HepG2 (cell line): ENCODE measurements at regions not wholly inside any gene's neighbourhood (a gene's known extent, or its start where the extent isn't known, plus 50 kb on each side); places are given as distances from the start of the nearest gene placed in this dataset.

Source experiments
- ATAC-seq: fragments of 200-7000 bp; cut with Tn5 transposase; 3 replicates; pipeline ENCODE4 v1.9.1; 2020; ENCODE audit warnings: mild to moderate bottlenecking, moderate library complexity
- BruUV-seq: library from RNA; stranded (reverse); fragments of 400-500 nt; replicated peaks from 2 replicates; lab custom pipeline; 2021; lab: Mats Ljungman, UMichigan
- CTCF ChIA-PET: fragments of 300-600 bp; formaldehyde crosslinking; extraction: SDS; loops from one replicate; lab custom pipeline; 2021; ENCODE audit warnings: low total read pairs, inconsistent platforms, low intra/inter-chr PET ratio; lab: Yijun Ruan, JAX
- POLR2A ChIA-PET: fragments of 350-600 bp; sonication (Branson Sonifier 250); formaldehyde crosslinking; loops from one replicate; lab custom pipeline; 2020; ENCODE audit warnings: antibody characterized with exemption, inconsistent platforms; lab: Yijun Ruan, JAX
- DNase-seq: peaks from one replicate; pipeline ENCODE4 v3.0.0-alpha.2; 2015; ENCODE audit warnings: low spot score
- FAIRE-seq: peaks from 3 replicates; lab custom pipeline; 2011; peaks lifted over from hg19 to GRCh38; lab: Jason Lieb, UNC
- H2AFZ ChIP-seq: one replicate; pipeline ENCODE4 v1.6.1; 2011; ENCODE audit warnings: low read length, inconsistent platforms
- H3K27ac ChIP-seq: fragments of 300-600 bp; 3 replicates; pipeline ENCODE4 v1.8.0; 2011; ENCODE audit warnings: mixed run types, mild to moderate bottlenecking, mixed read lengths, low read length, inconsistent platforms; ENCODE audit not compliant: insufficient read depth; ENCODE audit errors: extremely low read length
- H3K27me3 ChIP-seq, 2 experiments: fragments of 200-600 bp in 1 of 2; 2 replicates in 1 of 2; 3 replicates in 1 of 2; pipeline versions ENCODE4 v1.6.0 to v1.8.0; 2011; ENCODE audit warnings: low read length in 2 of 2, mild to moderate bottlenecking in 2 of 2, moderate library complexity in 2 of 2, inconsistent platforms in 1 of 2; ENCODE audit not compliant: insufficient read depth in 2 of 2, control insufficient read depth in 1 of 2
- H3K36me3 ChIP-seq, 2 experiments: fragments of 200-600 bp in 1 of 2; replicated peaks in 1 of 2; 2 replicates in 1 of 2; 3 replicates in 1 of 2; pipeline versions ENCODE4 v1.5.1 to v1.8.0; 2011; ENCODE audit warnings: low read length in 2 of 2, inconsistent platforms in 1 of 2; ENCODE audit not compliant: insufficient read depth in 2 of 2, control insufficient read depth in 1 of 2
- H3K4me1 ChIP-seq: 2 replicates; pipeline ENCODE4 v1.5.1; 2012; ENCODE audit warnings: low read length, inconsistent platforms; ENCODE audit not compliant: insufficient read depth
- H3K4me2 ChIP-seq: 2 replicates; pipeline ENCODE4 v1.6.0; 2011; ENCODE audit warnings: low read depth, low read length, inconsistent platforms
- H3K4me3 ChIP-seq, 3 experiments: fragments of 200-600 bp in 1 of 3; sonication (generic), shearing (Covaris generic) in 1 of 3; replicated peaks in 1 of 3; 2 replicates each; pipeline ENCODE4 v1.5.1; 2011 to 2016; ENCODE audit warnings: low read length in 3 of 3, inconsistent platforms in 2 of 3, low read depth in 2 of 3, mild to moderate bottlenecking in 2 of 3, control low read depth in 1 of 3, mixed read lengths in 1 of 3; ENCODE audit not compliant: insufficient read depth in 1 of 3
- H3K79me2 ChIP-seq: one replicate; pipeline ENCODE4 v1.6.1; 2011; ENCODE audit warnings: low read length, inconsistent platforms; ENCODE audit not compliant: insufficient read depth
- H3K9ac ChIP-seq: 2 replicates; pipeline ENCODE4 v1.6.0; 2011; ENCODE audit warnings: mild to moderate bottlenecking, low read depth, low read length, inconsistent platforms; ENCODE audit not compliant: insufficient read depth
- H3K9me3 ChIP-seq: 2 replicates; pipeline ENCODE4 v1.5.1; 2012; ENCODE audit warnings: mild to moderate bottlenecking, low read length
- H4K20me1 ChIP-seq: 2 replicates; pipeline ENCODE4 v1.6.0; 2011; ENCODE audit warnings: inconsistent platforms, mild to moderate bottlenecking, low read length, moderate library complexity; ENCODE audit not compliant: insufficient read depth
- AGO1 ChIP-seq: fragments of 200-400 bp; formaldehyde crosslinking; IDR thresholded peaks from 2 replicates; pipeline ENCODE4 v1.6.1; 2017; ENCODE audit warnings: mild to moderate bottlenecking, low read depth, low read length, moderate library complexity; ENCODE audit not compliant: poor library complexity, severe bottlenecking
- DNMT1 ChIP-seq: sonication (generic); formaldehyde crosslinking; IDR thresholded peaks from 2 replicates; pipeline ENCODE4 v1.5.1; 2020; ENCODE audit warnings: mild to moderate bottlenecking, missing genetic modification reagents
- KDM6A ChIP-seq: IDR thresholded peaks from 2 replicates; pipeline ENCODE4 v1.6.1; 2016; ENCODE audit warnings: low read depth
- RNF2 ChIP-seq: fragments of 450-650 bp; conservative IDR thresholded peaks from 2 replicates; pipeline ENCODE4 v1.6.1; 2016; ENCODE audit warnings: low read depth
- WGBS: methylation state at CpG from one replicate; pipeline ENCODE4 v1.1.6; 2017; ENCODE audit warnings: low lambda C conversion rate; 5-methylcytosine and 5-hydroxymethylcytosine counted together
- in situ Hi-C: cut with HindIII; loops from 2 replicates; pipeline ENCODE4 v1.10.0; 2017; ENCODE audit warnings: low pct_unique_long_range_greater_than_20kb; ENCODE audit not compliant: extremely low pct_ligation_motif_present
- intact Hi-C: fragments of 100-400 bp; cut with micrococcal nuclease; formaldehyde crosslinking; loops from one replicate; pipeline ENCODE4 v1.10.0; 2022; ENCODE audit not compliant: unreplicated experiment
- TF ChIP-seq, protein P1 (sequence below): IDR thresholded peaks from 2 replicates; pipeline ENCODE4 v1.6.1; 2016; ENCODE audit warnings: low read depth, borderline replicate concordance
- TF ChIP-seq, protein P2 (sequence below): sonication (generic); formaldehyde crosslinking; IDR thresholded peaks from 2 replicates; pipeline ENCODE4 v1.4.0; 2020; ENCODE audit warnings: mild to moderate bottlenecking, missing genetic modification reagents
- TF ChIP-seq, protein P3 (sequence below): sonication (generic); formaldehyde crosslinking; IDR thresholded peaks from 2 replicates; pipeline ENCODE4 v1.4.0; 2020; ENCODE audit warnings: missing genetic modification reagents

DNA sequence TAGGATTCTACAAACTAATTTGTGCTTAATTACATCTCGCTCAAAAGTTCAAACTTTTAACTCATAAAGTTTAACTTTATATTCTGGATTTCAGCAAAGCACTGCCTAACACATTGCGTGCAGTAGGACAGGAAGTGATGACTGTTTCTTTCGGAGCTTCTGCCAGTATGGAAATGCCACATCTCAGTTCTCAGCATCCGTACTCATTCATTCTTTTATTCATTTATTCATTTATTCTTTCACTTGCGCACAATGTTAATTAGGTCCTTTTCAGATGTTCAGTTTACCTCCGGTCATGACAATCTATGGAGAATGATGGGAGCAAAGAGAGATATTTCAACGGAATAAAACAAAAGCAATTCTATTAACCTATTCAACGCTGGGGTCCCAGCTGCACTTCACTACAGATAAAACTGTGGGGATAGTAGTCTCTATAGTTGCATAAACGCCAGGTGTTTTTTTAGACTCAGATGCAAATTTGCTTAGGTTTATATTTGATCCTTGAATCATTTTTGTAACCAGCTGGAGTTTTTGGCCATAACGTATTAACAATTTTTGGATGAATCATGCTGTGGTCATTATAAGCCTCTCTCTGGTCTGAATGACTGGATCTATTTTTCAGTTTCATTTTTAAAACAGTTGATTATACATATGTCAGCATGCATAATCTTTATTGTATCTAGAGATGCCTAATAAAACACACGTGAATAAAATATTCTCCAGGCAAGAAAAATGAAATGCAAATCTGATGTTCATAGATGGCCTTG lies 143.9 kb downstream of the KCNJ2 start:
- no peak for FAIRE-seq
- no peaks in the 10 kb centered on the region for H3K27me3 ChIP-seq
- no peak for ATAC-seq
- H3K4me3 ChIP-seq = no peak overlapping the region
- H3K9ac ChIP-seq = no peak overlapping the region
- H4K20me1 ChIP-seq = no peaks in the 10 kb centered on the region
- no TSS peak for BruUV-seq
- H3K4me2 ChIP-seq = no peak overlapping the region
- intact Hi-C loops (no loop called here), in situ Hi-C loops (no loop called here)
- no peak for TF ChIP-seq RNF2
- TF ChIP-seq, protein P1, sequence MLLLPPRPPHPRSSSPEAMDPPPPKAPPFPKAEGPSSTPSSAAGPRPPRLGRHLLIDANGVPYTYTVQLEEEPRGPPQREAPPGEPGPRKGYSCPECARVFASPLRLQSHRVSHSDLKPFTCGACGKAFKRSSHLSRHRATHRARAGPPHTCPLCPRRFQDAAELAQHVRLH (CRISPR knock-in tag) = no peak
- no peaks in the 10 kb centered on the region for H3K4me1 ChIP-seq
- ChIA-PET CTCF (no interaction called here), POLR2A (no interaction called here)
- H3K9me3 ChIP-seq = peaks cover 86% of the 10 kb centered on the region
- H3K79me2 ChIP-seq = no peaks in the 10 kb centered on the region
- H3K36me3 ChIP-seq = no peaks in the 10 kb centered on the region
- no peak overlapping the region for H2AFZ ChIP-seq
- DNase-seq = no peak
- H3K27ac ChIP-seq = no peak overlapping the region
- WGBS = 19% methylated on average over 11 of the region's 11 CpGs

DNA sequence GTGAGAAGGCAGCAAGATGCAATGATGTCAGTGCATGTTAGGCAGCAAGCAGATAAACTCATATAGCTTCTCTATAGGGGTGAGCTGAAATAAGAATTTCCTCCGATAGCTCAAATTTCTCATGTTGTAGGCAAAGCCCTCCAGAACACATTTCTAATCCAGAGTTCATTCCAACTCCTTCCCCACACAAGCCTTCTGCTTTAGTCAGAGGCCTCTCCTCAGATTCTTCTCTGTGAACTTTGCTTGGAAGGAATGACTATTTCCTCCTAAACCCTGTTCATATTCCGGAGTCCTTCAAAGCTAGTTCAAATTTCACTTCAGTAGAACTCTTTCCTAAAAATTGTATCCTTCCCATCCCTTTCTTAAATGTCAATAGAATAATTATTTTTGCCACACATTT lies 144.8 kb downstream of the KCNJ2 start:
- intact Hi-C loops = loop anchor here (2.0 kb wide), 1 partner anchor 41 kb away; no protein-coding TSS in a partner anchor
- in situ Hi-C loops = no loop called here
- H3K4me3 ChIP-seq = no peak overlapping the region
- ChIA-PET CTCF (no interaction called here), POLR2A (no interaction called here)
- peaks cover 86% of the 10 kb centered on the region for H3K9me3 ChIP-seq
- H3K9ac ChIP-seq = no peak overlapping the region
- no TSS peak for BruUV-seq
- H3K4me1 ChIP-seq = no peaks in the 10 kb centered on the region
- no peaks in the 10 kb centered on the region for H3K27me3 ChIP-seq
- H3K79me2 ChIP-seq = no peaks in the 10 kb centered on the region
- no peak overlapping the region for H2AFZ ChIP-seq
- H3K36me3 ChIP-seq = no peaks in the 10 kb centered on the region
- H3K4me2 ChIP-seq = no peak overlapping the region
- ATAC-seq (no peak), FAIRE-seq (no peak), DNase-seq (no peak)
- no peaks in the 10 kb centered on the region for H4K20me1 ChIP-seq
- 62% methylated on average over 2 of the region's 2 CpGs for WGBS
- no peak overlapping the region for H3K27ac ChIP-seq
- TF ChIP-seq, protein P2, sequence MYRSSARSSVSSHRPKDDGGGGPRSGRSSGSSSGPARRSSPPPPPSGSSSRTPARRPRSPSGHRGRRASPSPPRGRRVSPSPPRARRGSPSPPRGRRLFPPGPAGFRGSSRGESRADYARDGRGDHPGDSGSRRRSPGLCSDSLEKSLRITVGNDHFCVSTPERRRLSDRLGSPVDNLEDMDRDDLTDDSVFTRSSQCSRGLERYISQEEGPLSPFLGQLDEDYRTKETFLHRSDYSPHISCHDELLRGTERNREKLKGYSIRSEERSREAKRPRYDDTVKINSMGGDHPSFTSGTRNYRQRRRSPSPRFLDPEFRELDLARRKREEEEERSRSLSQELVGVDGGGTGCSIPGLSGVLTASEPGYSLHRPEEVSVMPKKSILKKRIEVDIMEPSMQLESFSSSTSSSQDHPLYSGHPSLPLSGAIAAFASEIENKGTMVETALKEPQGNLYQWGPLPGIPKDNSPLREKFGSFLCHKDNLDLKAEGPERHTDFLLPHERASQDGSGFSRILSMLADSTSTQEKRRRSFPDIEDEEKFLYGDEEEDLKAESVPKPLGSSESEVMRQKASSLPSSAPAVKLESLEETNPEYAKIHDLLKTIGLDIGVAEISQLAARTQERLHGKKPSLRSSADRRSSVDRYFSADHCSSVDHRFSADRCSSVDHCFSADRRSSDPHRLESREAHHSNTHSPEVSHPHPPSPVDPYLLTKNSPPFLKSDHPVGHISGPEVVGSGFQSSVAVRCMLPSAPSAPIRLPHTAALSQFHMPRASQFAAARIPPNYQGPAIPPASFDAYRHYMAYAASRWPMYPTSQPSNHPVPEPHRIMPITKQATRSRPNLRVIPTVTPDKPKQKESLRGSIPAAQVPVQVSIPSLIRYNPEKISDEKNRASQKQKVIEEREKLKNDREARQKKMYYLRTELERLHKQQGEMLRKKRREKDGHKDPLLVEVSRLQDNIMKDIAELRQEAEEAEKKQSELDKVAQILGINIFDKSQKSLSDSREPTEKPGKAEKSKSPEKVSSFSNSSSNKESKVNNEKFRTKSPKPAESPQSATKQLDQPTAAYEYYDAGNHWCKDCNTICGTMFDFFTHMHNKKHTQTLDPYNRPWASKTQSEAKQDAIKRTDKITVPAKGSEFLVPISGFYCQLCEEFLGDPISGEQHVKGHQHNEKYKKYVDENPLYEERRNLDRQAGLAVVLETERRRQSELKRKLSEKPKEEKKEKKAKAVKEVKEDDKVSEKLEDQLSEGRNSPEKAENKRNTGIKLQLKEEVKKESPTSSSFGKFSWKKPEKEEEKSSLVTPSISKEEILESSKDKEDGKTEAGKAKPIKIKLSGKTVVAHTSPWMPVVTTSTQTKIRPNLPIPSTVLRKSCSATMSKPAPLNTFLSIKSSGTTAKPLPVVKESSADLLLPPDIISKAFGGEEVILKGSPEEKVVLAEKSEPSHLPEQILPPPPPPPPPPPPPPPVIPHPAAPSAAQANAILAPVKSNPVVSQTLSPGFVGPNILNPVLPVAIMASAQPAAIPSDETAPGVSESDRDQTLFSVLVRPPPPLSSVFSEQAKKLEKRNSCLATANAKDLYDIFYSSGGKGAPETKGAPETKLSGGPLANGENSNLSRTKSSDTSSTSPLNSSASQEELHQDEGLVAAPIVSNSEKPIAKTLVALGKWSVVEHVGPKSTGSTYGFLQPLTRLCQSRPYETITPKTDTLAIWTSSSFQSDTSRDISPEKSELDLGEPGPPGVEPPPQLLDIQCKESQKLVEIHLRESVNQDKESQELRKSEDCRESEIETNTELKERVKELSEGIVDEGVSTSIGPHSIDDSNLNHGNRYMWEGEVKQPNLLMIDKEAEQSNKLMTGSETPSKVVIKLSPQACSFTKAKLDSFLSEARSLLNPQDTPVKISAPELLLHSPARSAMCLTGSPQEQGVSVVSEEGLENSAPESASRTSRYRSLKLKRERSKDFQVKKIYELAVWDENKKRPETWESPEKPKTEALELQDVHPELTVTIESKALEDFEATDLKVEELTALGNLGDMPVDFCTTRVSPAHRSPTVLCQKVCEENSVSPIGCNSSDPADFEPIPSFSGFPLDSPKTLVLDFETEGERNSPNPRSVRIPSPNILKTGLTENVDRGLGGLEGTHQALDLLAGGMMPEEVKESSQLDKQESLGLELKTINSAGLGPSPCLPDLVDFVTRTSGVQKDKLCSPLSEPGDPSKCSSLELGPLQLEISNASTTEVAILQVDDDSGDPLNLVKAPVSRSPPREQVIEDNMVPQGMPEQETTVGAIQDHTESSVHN (CRISPR knock-in tag) = no peak
- TF ChIP-seq DNMT1 (CRISPR knock-in tag) (no peak), AGO1 (no peak), KDM6A (CRISPR knock-in tag) (no peak)
- TF ChIP-seq, protein P3, sequence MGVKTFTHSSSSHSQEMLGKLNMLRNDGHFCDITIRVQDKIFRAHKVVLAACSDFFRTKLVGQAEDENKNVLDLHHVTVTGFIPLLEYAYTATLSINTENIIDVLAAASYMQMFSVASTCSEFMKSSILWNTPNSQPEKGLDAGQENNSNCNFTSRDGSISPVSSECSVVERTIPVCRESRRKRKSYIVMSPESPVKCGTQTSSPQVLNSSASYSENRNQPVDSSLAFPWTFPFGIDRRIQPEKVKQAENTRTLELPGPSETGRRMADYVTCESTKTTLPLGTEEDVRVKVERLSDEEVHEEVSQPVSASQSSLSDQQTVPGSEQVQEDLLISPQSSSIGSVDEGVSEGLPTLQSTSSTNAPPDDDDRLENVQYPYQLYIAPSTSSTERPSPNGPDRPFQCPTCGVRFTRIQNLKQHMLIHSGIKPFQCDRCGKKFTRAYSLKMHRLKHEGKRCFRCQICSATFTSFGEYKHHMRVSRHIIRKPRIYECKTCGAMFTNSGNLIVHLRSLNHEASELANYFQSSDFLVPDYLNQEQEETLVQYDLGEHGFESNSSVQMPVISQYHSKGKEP (CRISPR knock-in tag) = no peak
